ENCODE measurements at regions not wholly inside any gene's neighbourhood (a gene's known extent, or its start where the extent isn't known, plus 50 kb on each side); places are given as distances from the start of the nearest gene placed in this dataset.

DNA sequence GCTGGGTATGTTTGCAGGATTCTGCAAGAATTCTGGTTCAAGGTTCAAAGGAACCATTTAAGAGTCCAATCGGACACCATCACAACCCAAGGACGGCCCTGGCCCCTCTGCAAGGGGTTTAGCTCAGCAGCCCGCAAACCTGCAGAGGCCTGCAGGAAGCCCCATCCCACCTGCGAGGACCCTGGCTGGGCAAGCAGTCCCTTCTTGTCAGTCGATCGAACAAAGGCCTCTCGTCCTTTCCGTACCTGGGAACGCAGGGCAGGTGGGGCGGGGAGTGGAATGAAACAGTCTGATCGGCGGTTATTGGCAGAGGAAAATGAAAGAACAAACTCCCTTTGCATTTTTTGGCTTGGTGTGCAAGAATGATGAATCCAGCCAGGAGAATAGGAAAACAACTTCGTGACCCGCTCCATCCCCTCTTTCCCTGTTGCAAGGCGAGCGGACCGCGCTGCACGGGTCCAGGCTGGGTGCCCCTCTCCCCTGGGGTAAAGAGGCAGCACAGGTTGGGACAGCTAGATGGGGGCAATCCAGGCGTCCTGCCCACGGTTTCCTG is 73.7 kb downstream of the INSIG1 start:
- TF ChIP-seq, protein P1, sequence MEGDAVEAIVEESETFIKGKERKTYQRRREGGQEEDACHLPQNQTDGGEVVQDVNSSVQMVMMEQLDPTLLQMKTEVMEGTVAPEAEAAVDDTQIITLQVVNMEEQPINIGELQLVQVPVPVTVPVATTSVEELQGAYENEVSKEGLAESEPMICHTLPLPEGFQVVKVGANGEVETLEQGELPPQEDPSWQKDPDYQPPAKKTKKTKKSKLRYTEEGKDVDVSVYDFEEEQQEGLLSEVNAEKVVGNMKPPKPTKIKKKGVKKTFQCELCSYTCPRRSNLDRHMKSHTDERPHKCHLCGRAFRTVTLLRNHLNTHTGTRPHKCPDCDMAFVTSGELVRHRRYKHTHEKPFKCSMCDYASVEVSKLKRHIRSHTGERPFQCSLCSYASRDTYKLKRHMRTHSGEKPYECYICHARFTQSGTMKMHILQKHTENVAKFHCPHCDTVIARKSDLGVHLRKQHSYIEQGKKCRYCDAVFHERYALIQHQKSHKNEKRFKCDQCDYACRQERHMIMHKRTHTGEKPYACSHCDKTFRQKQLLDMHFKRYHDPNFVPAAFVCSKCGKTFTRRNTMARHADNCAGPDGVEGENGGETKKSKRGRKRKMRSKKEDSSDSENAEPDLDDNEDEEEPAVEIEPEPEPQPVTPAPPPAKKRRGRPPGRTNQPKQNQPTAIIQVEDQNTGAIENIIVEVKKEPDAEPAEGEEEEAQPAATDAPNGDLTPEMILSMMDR (IDR thresholded peaks at IDR 0.05), result no peak
- no peak for TF ChIP-seq POLR2A (IDR thresholded peaks at IDR 0.05)
